ENCODE measurements at regions not wholly inside any gene's neighbourhood (a gene's known extent, or its start where the extent isn't known, plus 50 kb on each side); places are given as distances from the start of the nearest gene placed in this dataset.

- H3K36me3 ChIP-seq (ENCODE audit: insufficient read depth, low read length) = no peaks in the 10 kb centered on the region
- H3K27ac ChIP-seq (ENCODE audit: low read depth, low read length, poor library complexity, severe bottlenecking) = no peak overlapping the region
- no peak overlapping the region for H2AFZ ChIP-seq (ENCODE audit: low read length)
- no peak for TF ChIP-seq CTCF (conservative IDR thresholded peaks at IDR 0.05; ENCODE audit: low read length)
- no peak for TF ChIP-seq EZH2phosphoT487 (IDR thresholded peaks at IDR 0.05; ENCODE audit: borderline replicate concordance, low read depth, low read length)
- no peaks in the 10 kb centered on the region for H3K79me2 ChIP-seq (ENCODE audit: insufficient read depth, low read depth, low read length)
- no peak overlapping the region for H3K4me3 ChIP-seq (ENCODE audit: low read depth, low read length, poor library complexity, severe bottlenecking)
- POLR2A ChIA-PET = interaction anchor here (0.6 to 1.5 kb wide), 3 partner anchors 21 to 234 kb away, joined by 3 to 5 read pairs (median 5); no protein-coding TSS in a partner anchor
- H3K9me2 ChIP-seq (ENCODE audit: insufficient read depth, low read length) = no peaks in the 10 kb centered on the region
- H3K4me2 ChIP-seq (ENCODE audit: low read length) = no peak overlapping the region
- no peaks in the 10 kb centered on the region for H3K4me1 ChIP-seq (ENCODE audit: insufficient read depth, low read length, poor library complexity, severe bottlenecking)
- intact Hi-C loops (cut with micrococcal nuclease; ENCODE audit: unreplicated experiment) = no loop called here
- CTCF ChIA-PET (ENCODE audit: unreplicated experiment) = no interaction called here
- DNase-seq (ENCODE audit: low spot score) = no peak
- BruUV-seq (replicated peaks) = no TSS peak
- H3K9me3 ChIP-seq (ENCODE audit: low read length) = no peaks in the 10 kb centered on the region
- H4K20me1 ChIP-seq (ENCODE audit: insufficient read depth, low read length) = no peaks in the 10 kb centered on the region
Measured at GRCh38 chr15:98228846-98229245, 268.3 kb downstream of the ARRDC4 start.

- H3K4me1 ChIP-seq (ENCODE audit: insufficient read depth, low read length, poor library complexity, severe bottlenecking) = no peaks in the 10 kb centered on the region
- H3K79me2 ChIP-seq (ENCODE audit: insufficient read depth, low read depth, low read length) = no peaks in the 10 kb centered on the region
- TF ChIP-seq CTCF (conservative IDR thresholded peaks at IDR 0.05; ENCODE audit: low read length) (no peak), EZH2phosphoT487 (IDR thresholded peaks at IDR 0.05; ENCODE audit: borderline replicate concordance, low read depth, low read length) (no peak)
- intact Hi-C loops (cut with micrococcal nuclease; ENCODE audit: unreplicated experiment) = no loop called here
- H3K27ac ChIP-seq (ENCODE audit: low read depth, low read length, poor library complexity, severe bottlenecking) = no peak overlapping the region
- no peak overlapping the region for H3K4me3 ChIP-seq (ENCODE audit: low read depth, low read length, poor library complexity, severe bottlenecking)
- H3K9me3 ChIP-seq (ENCODE audit: low read length) = no peaks in the 10 kb centered on the region
- CTCF ChIA-PET (ENCODE audit: unreplicated experiment) = no interaction called here
- no peaks in the 10 kb centered on the region for H3K36me3 ChIP-seq (ENCODE audit: insufficient read depth, low read length)
- no peak overlapping the region for H2AFZ ChIP-seq (ENCODE audit: low read length)
- no peaks in the 10 kb centered on the region for H4K20me1 ChIP-seq (ENCODE audit: insufficient read depth, low read length)
- no TSS peak for BruUV-seq (replicated peaks)
- POLR2A ChIA-PET = no interaction called here
- H3K9me2 ChIP-seq (ENCODE audit: insufficient read depth, low read length) = no peaks in the 10 kb centered on the region
- no peak overlapping the region for H3K4me2 ChIP-seq (ENCODE audit: low read length)
- no peak for DNase-seq (ENCODE audit: low spot score)
Measured at GRCh38 chr15:98230975-98231374, 270.5 kb downstream of the ARRDC4 start.

GRCh38 chr15:98231696-98232440 lies 271.4 kb downstream of the ARRDC4 start:
- H4K20me1 ChIP-seq (ENCODE audit: insufficient read depth, low read length) = no peaks in the 10 kb centered on the region
- no peak for DNase-seq (ENCODE audit: low spot score)
- no peak overlapping the region for H3K4me2 ChIP-seq (ENCODE audit: low read length)
- no peak overlapping the region for H3K27ac ChIP-seq (ENCODE audit: low read depth, low read length, poor library complexity, severe bottlenecking)
- intact Hi-C loops (cut with micrococcal nuclease; ENCODE audit: unreplicated experiment) = no loop called here
- POLR2A ChIA-PET = no interaction called here
- no peaks in the 10 kb centered on the region for H3K4me1 ChIP-seq (ENCODE audit: insufficient read depth, low read length, poor library complexity, severe bottlenecking)
- CTCF ChIA-PET (ENCODE audit: unreplicated experiment) = no interaction called here
- no peaks in the 10 kb centered on the region for H3K36me3 ChIP-seq (ENCODE audit: insufficient read depth, low read length)
- no TSS peak for BruUV-seq (replicated peaks)
- H3K79me2 ChIP-seq (ENCODE audit: insufficient read depth, low read depth, low read length) = no peaks in the 10 kb centered on the region
- H2AFZ ChIP-seq (ENCODE audit: low read length) = no peak overlapping the region
- no peak overlapping the region for H3K4me3 ChIP-seq (ENCODE audit: low read depth, low read length, poor library complexity, severe bottlenecking)
- no peaks in the 10 kb centered on the region for H3K9me3 ChIP-seq (ENCODE audit: low read length)
- no peaks in the 10 kb centered on the region for H3K9me2 ChIP-seq (ENCODE audit: insufficient read depth, low read length)
- TF ChIP-seq CTCF (conservative IDR thresholded peaks at IDR 0.05; ENCODE audit: low read length) = no peak
- no peak for TF ChIP-seq EZH2phosphoT487 (IDR thresholded peaks at IDR 0.05; ENCODE audit: borderline replicate concordance, low read depth, low read length)
